Neural progenitor cell (in vitro differentiated cells): ENCODE measurements at regions not wholly inside any gene's neighbourhood (a gene's known extent, or its start where the extent isn't known, plus 50 kb on each side); places are given as distances from the start of the nearest gene placed in this dataset.

Experiments
- DNase-seq: peaks from one replicate; pipeline ENCODE4 v3.0.0-alpha.2; 2016; ENCODE audit warnings: low spot score
- H2AFZ ChIP-seq: fragments of 200-600 bp; sonication (generic); replicated peaks from 2 replicates; pipeline ENCODE4 v1.6.1; 2016; ENCODE audit warnings: antibody characterized with exemption
- H3F3A ChIP-seq: fragments of 200-600 bp; sonication (generic); 2 replicates; pipeline ENCODE4 v1.6.1; 2016; ENCODE audit warnings: antibody characterized with exemption, low read depth
- H3K27ac ChIP-seq: fragments of 200-600 bp; sonication (generic); 2 replicates; pipeline ENCODE4 v1.5.1; 2016; ENCODE audit warnings: mild to moderate bottlenecking
- H3K27me3 ChIP-seq: fragments of 200-600 bp; sonication (generic); 2 replicates; pipeline ENCODE4 v1.6.1; 2016; ENCODE audit warnings: mild to moderate bottlenecking, moderate library complexity
- H3K36me3 ChIP-seq: fragments of 200-600 bp; sonication (generic); 2 replicates; pipeline ENCODE4 v1.5.1; 2016
- H3K4me1 ChIP-seq: fragments of 200-600 bp; sonication (generic); 2 replicates; pipeline ENCODE4 v1.6.1; 2016; ENCODE audit warnings: mixed run types
- H3K4me2 ChIP-seq: fragments of 200-600 bp; sonication (generic); 2 replicates; pipeline ENCODE4 v1.6.1; 2016
- H3K4me3 ChIP-seq: fragments of 200-600 bp; sonication (generic); 2 replicates; pipeline ENCODE4 v1.5.1; 2016
- H3K79me2 ChIP-seq: fragments of 200-600 bp; sonication (generic); 2 replicates; pipeline ENCODE4 v1.6.1; 2016; ENCODE audit warnings: low read depth
- H3K9ac ChIP-seq: fragments of 200-600 bp; sonication (generic); 2 replicates; pipeline ENCODE4 v1.6.1; 2016
- H3K9me3 ChIP-seq: fragments of 200-600 bp; sonication (generic); 2 replicates; pipeline ENCODE4 v1.5.1; 2016; ENCODE audit warnings: low read depth
- H4K20me1 ChIP-seq: fragments of 200-600 bp; sonication (generic); 2 replicates; pipeline ENCODE4 v1.6.1; 2016; ENCODE audit warnings: low read depth
- H3K27ac Mint-ChIP-seq: 3 replicates; pipeline ENCODE4 v1.8.0; 2021; ENCODE audit warnings: mixed read lengths
- H3K27me3 Mint-ChIP-seq: 2 replicates; pipeline ENCODE4 v1.8.0; 2022; ENCODE audit warnings: low read depth, mild to moderate bottlenecking, inconsistent platforms, moderate library complexity, mixed read lengths; ENCODE audit not compliant: insufficient read depth
- H3K36me3 Mint-ChIP-seq: 3 replicates; pipeline ENCODE4 v1.8.0; 2021; ENCODE audit warnings: mixed read lengths
- H3K4me1 Mint-ChIP-seq: 3 replicates; pipeline ENCODE4 v1.8.0; 2021; ENCODE audit warnings: mixed read lengths
- H3K4me3 Mint-ChIP-seq: 3 replicates; pipeline ENCODE4 v1.8.0; 2021; ENCODE audit warnings: mild to moderate bottlenecking, moderate library complexity, mixed read lengths
- H3K9me3 Mint-ChIP-seq: 3 replicates; pipeline ENCODE4 v1.8.0; 2020; ENCODE audit warnings: mixed read lengths
- EZH2 ChIP-seq: fragments of 200-600 bp; sonication (generic); IDR thresholded peaks from 2 replicates; pipeline ENCODE4 v1.6.1; 2017; ENCODE audit warnings: antibody characterized with exemption, mild to moderate bottlenecking, moderate library complexity
- EZH2phosphoT487 ChIP-seq: fragments of 200-600 bp; sonication (generic); IDR thresholded peaks from 2 replicates; pipeline ENCODE4 v1.6.1; 2017; ENCODE audit warnings: antibody characterized with exemption
- TF ChIP-seq, protein P1 (sequence below): fragments of 200-600 bp; sonication (generic); IDR thresholded peaks from 2 replicates; pipeline ENCODE4 v1.5.1; 2017; ENCODE audit warnings: antibody characterized with exemption, mild to moderate bottlenecking

DNA sequence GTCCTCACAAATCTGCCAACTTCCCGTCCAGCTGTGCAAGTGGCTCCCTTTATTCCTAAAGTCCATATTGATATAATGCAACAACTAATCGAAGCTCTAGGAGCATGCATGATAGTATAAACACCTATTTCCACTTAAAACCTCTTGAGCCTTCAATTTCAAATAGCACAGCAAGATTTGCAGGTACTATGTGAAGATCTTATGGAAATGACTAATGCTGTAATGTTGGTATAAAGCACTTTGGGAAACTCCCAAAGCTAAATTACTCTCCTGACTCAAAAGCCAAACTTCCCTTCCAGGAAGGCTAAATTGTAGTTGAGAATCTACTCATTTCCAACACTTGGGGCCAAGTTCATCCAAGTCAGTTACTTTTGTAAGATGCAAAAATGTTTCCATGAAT is 287.6 kb upstream of the CDH11 start:
- no peaks in the 10 kb centered on the region for H3K9me3 Mint-ChIP-seq
- H3K36me3 Mint-ChIP-seq, result no peaks in the 10 kb centered on the region
- Histone ChIP-seq H2AFZ (no peak overlapping the region), H3K4me2 (no peak overlapping the region), H3K27ac (no peak overlapping the region), H3K36me3 (no peaks in the 10 kb centered on the region), H3K9me3 (no peaks in the 10 kb centered on the region), H3K27me3 (no peaks in the 10 kb centered on the region), H3K79me2 (no peaks in the 10 kb centered on the region), H3K4me3 (no peak overlapping the region), H4K20me1 (no peaks in the 10 kb centered on the region), H3K4me1 (no peaks in the 10 kb centered on the region), H3K9ac (no peak overlapping the region), H3F3A (no peaks in the 10 kb centered on the region)
- no peaks in the 10 kb centered on the region for H3K27me3 Mint-ChIP-seq
- DNase-seq, result no peak
- H3K4me3 Mint-ChIP-seq, result no peak overlapping the region
- no peak for TF ChIP-seq EZH2
- TF ChIP-seq EZH2phosphoT487, result no peak
- TF ChIP-seq, protein P1, sequence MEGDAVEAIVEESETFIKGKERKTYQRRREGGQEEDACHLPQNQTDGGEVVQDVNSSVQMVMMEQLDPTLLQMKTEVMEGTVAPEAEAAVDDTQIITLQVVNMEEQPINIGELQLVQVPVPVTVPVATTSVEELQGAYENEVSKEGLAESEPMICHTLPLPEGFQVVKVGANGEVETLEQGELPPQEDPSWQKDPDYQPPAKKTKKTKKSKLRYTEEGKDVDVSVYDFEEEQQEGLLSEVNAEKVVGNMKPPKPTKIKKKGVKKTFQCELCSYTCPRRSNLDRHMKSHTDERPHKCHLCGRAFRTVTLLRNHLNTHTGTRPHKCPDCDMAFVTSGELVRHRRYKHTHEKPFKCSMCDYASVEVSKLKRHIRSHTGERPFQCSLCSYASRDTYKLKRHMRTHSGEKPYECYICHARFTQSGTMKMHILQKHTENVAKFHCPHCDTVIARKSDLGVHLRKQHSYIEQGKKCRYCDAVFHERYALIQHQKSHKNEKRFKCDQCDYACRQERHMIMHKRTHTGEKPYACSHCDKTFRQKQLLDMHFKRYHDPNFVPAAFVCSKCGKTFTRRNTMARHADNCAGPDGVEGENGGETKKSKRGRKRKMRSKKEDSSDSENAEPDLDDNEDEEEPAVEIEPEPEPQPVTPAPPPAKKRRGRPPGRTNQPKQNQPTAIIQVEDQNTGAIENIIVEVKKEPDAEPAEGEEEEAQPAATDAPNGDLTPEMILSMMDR, result no peak
- no peak overlapping the region for H3K27ac Mint-ChIP-seq
- H3K4me1 Mint-ChIP-seq, result peaks cover 14% of the 10 kb centered on the region

DNA sequence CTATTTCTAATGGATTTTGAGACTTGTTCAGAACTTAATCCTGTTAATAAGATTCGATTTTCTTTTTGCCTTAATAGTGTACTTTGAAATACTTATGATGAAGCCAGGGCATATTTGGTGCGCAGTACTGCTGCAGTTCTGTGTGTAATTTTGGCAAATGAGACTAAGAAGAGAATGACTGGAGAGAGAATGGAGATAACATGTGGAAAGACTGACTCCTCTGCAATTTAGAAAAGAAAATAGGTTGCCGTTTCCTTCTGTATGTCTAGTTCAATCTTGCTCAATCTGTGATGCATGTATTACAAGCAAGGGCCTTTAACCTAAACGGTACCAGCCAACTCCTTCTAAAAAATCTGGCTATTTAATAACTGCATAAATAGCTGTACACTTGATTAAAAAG is 285.1 kb upstream of the CDH11 start:
- H3K4me1 Mint-ChIP-seq, result peaks cover 14% of the 10 kb centered on the region
- H2AFZ ChIP-seq, result no peak overlapping the region
- no peak overlapping the region for H3K27ac ChIP-seq
- no peak for DNase-seq
- no peak overlapping the region for H3K4me2 ChIP-seq
- H3F3A ChIP-seq, result no peaks in the 10 kb centered on the region
- H3K79me2 ChIP-seq, result no peaks in the 10 kb centered on the region
- H3K36me3 Mint-ChIP-seq, result no peaks in the 10 kb centered on the region
- H3K27me3 ChIP-seq, result no peaks in the 10 kb centered on the region
- no peak overlapping the region for H3K27ac Mint-ChIP-seq
- H3K9me3 Mint-ChIP-seq, result no peaks in the 10 kb centered on the region
- no peaks in the 10 kb centered on the region for H3K4me1 ChIP-seq
- H4K20me1 ChIP-seq, result no peaks in the 10 kb centered on the region
- no peak for TF ChIP-seq EZH2
- TF ChIP-seq, protein P1, result no peak
- TF ChIP-seq EZH2phosphoT487, result no peak
- no peaks in the 10 kb centered on the region for H3K27me3 Mint-ChIP-seq
- no peak overlapping the region for H3K4me3 ChIP-seq
- H3K36me3 ChIP-seq, result no peaks in the 10 kb centered on the region
- H3K9ac ChIP-seq, result no peak overlapping the region
- no peaks in the 10 kb centered on the region for H3K9me3 ChIP-seq
- no peak overlapping the region for H3K4me3 Mint-ChIP-seq

DNA sequence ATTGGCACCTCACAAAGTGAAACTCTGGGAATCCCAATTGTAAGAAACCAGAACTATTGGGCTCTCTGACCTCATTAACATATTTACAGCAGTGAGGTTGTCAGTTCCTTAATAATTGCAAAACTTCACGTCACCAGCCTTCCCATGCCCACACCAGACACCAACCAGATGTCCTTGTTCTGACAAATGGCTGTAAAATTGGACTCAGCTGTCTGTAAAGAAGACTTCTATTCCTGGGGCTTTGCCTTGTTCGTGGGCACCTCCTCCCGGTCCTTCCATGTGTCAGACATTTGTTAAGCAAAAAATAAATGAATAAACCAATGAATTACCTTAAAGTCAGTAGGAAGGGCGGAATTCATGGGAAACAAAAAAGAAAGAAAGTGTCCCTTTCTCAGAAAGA is 284.3 kb upstream of the CDH11 start:
- H3K27me3 ChIP-seq, result no peaks in the 10 kb centered on the region
- H3K4me3 ChIP-seq, result no peak overlapping the region
- no peak overlapping the region for H3K9ac ChIP-seq
- H2AFZ ChIP-seq, result no peak overlapping the region
- no peak overlapping the region for H3K4me2 ChIP-seq
- H3K9me3 Mint-ChIP-seq, result peaks cover 1% of the 10 kb centered on the region
- H3F3A ChIP-seq, result no peaks in the 10 kb centered on the region
- no peaks in the 10 kb centered on the region for H3K9me3 ChIP-seq
- no peak for TF ChIP-seq EZH2
- TF ChIP-seq EZH2phosphoT487, result no peak
- TF ChIP-seq, protein P1, result no peak
- H4K20me1 ChIP-seq, result no peaks in the 10 kb centered on the region
- H3K27ac Mint-ChIP-seq, result no peak overlapping the region
- no peaks in the 10 kb centered on the region for H3K36me3 ChIP-seq
- no peak overlapping the region for H3K4me3 Mint-ChIP-seq
- no peaks in the 10 kb centered on the region for H3K27me3 Mint-ChIP-seq
- H3K36me3 Mint-ChIP-seq, result no peaks in the 10 kb centered on the region
- H3K79me2 ChIP-seq, result no peaks in the 10 kb centered on the region
- H3K4me1 ChIP-seq, result no peaks in the 10 kb centered on the region
- DNase-seq, result no peak
- peaks cover 6% of the 10 kb centered on the region for H3K4me1 Mint-ChIP-seq
- H3K27ac ChIP-seq, result no peak overlapping the region
